ENCODE measurements at regions not wholly inside any gene's neighbourhood (a gene's known extent, or its start where the extent isn't known, plus 50 kb on each side); places are given as distances from the start of the nearest gene placed in this dataset.

- no peak for TF ChIP-seq CTCF (conservative IDR thresholded peaks at IDR 0.05 in 1 of 2, IDR thresholded peaks at IDR 0.05 in 1 of 2; ENCODE audit: extremely low read depth in 1 of 2, insufficient read depth in 1 of 2, low read depth in 1 of 2, low read length in 2 of 2)
- TF ChIP-seq EZH2 (IDR thresholded peaks at IDR 0.05; ENCODE audit: borderline replicate concordance, low read length), result no peak
These were observed 95.3 kb upstream of the FOXN2 start for GRCh38 chr2:48219234-48219554.

Measured in mammary epithelial cell (primary cell).